Mesendoderm (in vitro differentiated cells): ENCODE measurements at regions not wholly inside any gene's neighbourhood (a gene's known extent, or its start where the extent isn't known, plus 50 kb on each side); places are given as distances from the start of the nearest gene placed in this dataset.

ENCODE experiments used
- DNase-seq: peaks from one replicate; pipeline ENCODE4 v3.0.0; 2013
- H2AK5ac ChIP-seq: 2 replicates; pipeline ENCODE4 v1.6.1; 2013; ENCODE audit warnings: low read length, inconsistent platforms
- H2BK120ac ChIP-seq: 2 replicates; pipeline ENCODE4 v1.6.1; 2013; ENCODE audit warnings: low read depth, mild to moderate bottlenecking, low read length, moderate library complexity, mixed read lengths
- H2BK15ac ChIP-seq: replicated peaks from 2 replicates; pipeline ENCODE4 v1.6.1; 2013; ENCODE audit warnings: low read depth, mild to moderate bottlenecking, moderate library complexity
- H2BK5ac ChIP-seq: 2 replicates; pipeline ENCODE4 v1.6.1; 2013; ENCODE audit warnings: low read length, inconsistent platforms
- H3K18ac ChIP-seq: 2 replicates; pipeline ENCODE4 v1.6.1; 2013; ENCODE audit warnings: mild to moderate bottlenecking, low read length, mixed read lengths
- H3K23ac ChIP-seq: one replicate; pipeline ENCODE4 v1.6.1; 2013; ENCODE audit warnings: low read length
- H3K27ac ChIP-seq: 2 replicates; pipeline ENCODE4 v1.5.1; 2013; ENCODE audit warnings: low read depth, mild to moderate bottlenecking, inconsistent platforms, low read length, moderate library complexity
- H3K27me3 ChIP-seq: 2 replicates; pipeline ENCODE4 v1.6.1; 2013; ENCODE audit warnings: low read length, control low read depth, mild to moderate bottlenecking, inconsistent platforms; ENCODE audit not compliant: insufficient read depth, poor library complexity
- H3K36me3 ChIP-seq: 2 replicates; pipeline ENCODE4 v1.6.1; 2013; ENCODE audit warnings: low read length, inconsistent platforms; ENCODE audit not compliant: control insufficient read depth, insufficient read depth
- H3K4ac ChIP-seq: one replicate; pipeline ENCODE4 v1.6.1; 2013; ENCODE audit warnings: low read depth, mild to moderate bottlenecking, low read length, moderate library complexity
- H3K4me1 ChIP-seq: 2 replicates; pipeline ENCODE4 v1.6.1; 2013; ENCODE audit warnings: low read depth, low read length, inconsistent platforms; ENCODE audit not compliant: control insufficient read depth
- H3K4me2 ChIP-seq: 2 replicates; pipeline ENCODE4 v1.6.1; 2013; ENCODE audit warnings: low read length
- H3K4me3 ChIP-seq: 2 replicates; pipeline ENCODE4 v1.5.1; 2013; ENCODE audit warnings: mild to moderate bottlenecking, low read length
- H3K56ac ChIP-seq: one replicate; pipeline ENCODE4 v1.6.1; 2013; ENCODE audit warnings: low read length
- H3K79me1 ChIP-seq: 2 replicates; pipeline ENCODE4 v1.6.1; 2013; ENCODE audit warnings: low read length, inconsistent platforms
- H3K79me2 ChIP-seq: 2 replicates; pipeline ENCODE4 v1.6.1; 2013; ENCODE audit warnings: mild to moderate bottlenecking, low read length; ENCODE audit not compliant: control insufficient read depth, insufficient read depth
- H3K9ac ChIP-seq: 2 replicates; pipeline ENCODE4 v1.6.1; 2013; ENCODE audit warnings: low read length, inconsistent platforms
- H4K5ac ChIP-seq: one replicate; pipeline ENCODE4 v1.6.1; 2013; ENCODE audit warnings: low read length
- H4K8ac ChIP-seq: one replicate; pipeline ENCODE4 v1.6.1; 2013; ENCODE audit warnings: low read depth, mild to moderate bottlenecking, control low read depth, low read length, moderate library complexity
- WGBS: extraction: QIAGEN DNeasy Blood & Tissue Kit; methylation state at CpG from one replicate; pipeline ENCODE4 v1.1.7; 2013; ENCODE audit warnings: low lambda C conversion rate, missing lambda C conversion rate; ENCODE audit not compliant: insufficient coverage; ENCODE audit errors: extremely low coverage; 5-methylcytosine and 5-hydroxymethylcytosine counted together

- Histone ChIP-seq H3K4me2 (no peak overlapping the region), H4K5ac (no peak overlapping the region), H2BK15ac (no peak overlapping the region), H3K4me1 (no peaks in the 10 kb centered on the region), H3K36me3 (no peaks in the 10 kb centered on the region), H3K79me1 (no peaks in the 10 kb centered on the region), H3K18ac (no peak overlapping the region), H3K79me2 (no peaks in the 10 kb centered on the region), H3K56ac (no peak overlapping the region), H3K9ac (no peak overlapping the region), H2BK120ac (no peak overlapping the region), H3K23ac (no peak overlapping the region), H3K4me3 (no peak overlapping the region), H4K8ac (no peak overlapping the region), H2AK5ac (no peak overlapping the region), H3K27ac (no peak overlapping the region), H2BK5ac (no peak overlapping the region), H3K4ac (no peak overlapping the region), H3K27me3 (no peaks in the 10 kb centered on the region)
- WGBS, result no CpG with 5 or more reads among the region's 2 CpGs
- DNase-seq, result peak; percentile 72
Observed at GRCh38 chr7:12518920-12519681, 51.4 kb upstream of the SCIN start.

GRCh38 chr7:12519682-12520009 lies 50.9 kb upstream of the SCIN start:
- WGBS, result no CpG with 5 or more reads among the region's 1 CpG
- no peak overlapping the region for H4K8ac ChIP-seq

More at GRCh38 chr7:12519682-12520009, 50.9 kb upstream of the SCIN start:
- Histone ChIP-seq H3K36me3 (no peaks in the 10 kb centered on the region), H2BK120ac (no peak overlapping the region), H3K4me3 (no peak overlapping the region), H2BK5ac (no peak overlapping the region), H3K23ac (no peak overlapping the region), H3K9ac (no peak overlapping the region), H3K27ac (no peak overlapping the region), H3K4me2 (no peak overlapping the region), H2BK15ac (no peak overlapping the region), H3K79me1 (no peaks in the 10 kb centered on the region), H3K4me1 (no peaks in the 10 kb centered on the region), H3K56ac (no peak overlapping the region), H3K4ac (no peak overlapping the region), H3K18ac (no peak overlapping the region), H4K5ac (no peak overlapping the region), H3K27me3 (no peaks in the 10 kb centered on the region), H3K79me2 (no peaks in the 10 kb centered on the region), H2AK5ac (no peak overlapping the region)
- no peak for DNase-seq
